Activated B cell treated with CpG ODN at 0.5 μM for 24 hours (primary cell): ENCODE measurements at regions not wholly inside any gene's neighbourhood (a gene's known extent, or its start where the extent isn't known, plus 50 kb on each side); places are given as distances from the start of the nearest gene placed in this dataset.

Experiments
- ATAC-seq: fragments of 200-7000 bp; cut with Tn5 transposase; one replicate; pipeline ENCODE4 v1.10.0; 2021; ENCODE audit warnings: low read depth, mild to moderate bottlenecking, moderate library complexity
- CTCF ChIA-PET: fragments of 350-600 bp; sonication (Branson Sonifier 250); formaldehyde crosslinking; loops from one replicate; lab custom pipeline; 2021; ENCODE audit warnings: antibody characterized with exemption; lab: Charles Lee
- POLR2A ChIA-PET: fragments of 350-600 bp; sonication (Branson Sonifier 250); formaldehyde crosslinking; loops from one replicate; lab custom pipeline; 2021; ENCODE audit warnings: antibody characterized with exemption; lab: Charles Lee
- DNase-seq: peaks from one replicate; pipeline ENCODE4 v3.0.0; 2022
- H3K27ac Mint-ChIP-seq: one replicate; pipeline ENCODE4 v1.8.0; 2020; ENCODE audit warnings: mixed read lengths
- H3K27me3 Mint-ChIP-seq: one replicate; pipeline ENCODE4 v1.8.0; 2021; ENCODE audit warnings: mixed read lengths
- H3K36me3 Mint-ChIP-seq: one replicate; pipeline ENCODE4 v1.8.0; 2021; ENCODE audit warnings: low read depth, mixed read lengths
- H3K4me1 Mint-ChIP-seq: one replicate; pipeline ENCODE4 v1.8.0; 2021; ENCODE audit warnings: mixed read lengths
- H3K4me3 Mint-ChIP-seq: one replicate; pipeline ENCODE4 v1.8.0; 2020; ENCODE audit warnings: mild to moderate bottlenecking, mixed read lengths
- H3K9me3 Mint-ChIP-seq: one replicate; pipeline ENCODE4 v1.8.0; 2020; ENCODE audit warnings: mixed read lengths
- CTCF ChIP-seq: fragments of 200-600 bp; IDR thresholded peaks from one replicate; pipeline ENCODE4 v1.8.0; 2022; ENCODE audit warnings: antibody characterized with exemption, mild to moderate bottlenecking
- intact Hi-C: fragments of 100-400 bp; cut with micrococcal nuclease; formaldehyde crosslinking; loops from one replicate; pipeline ENCODE4 v1.15.1; 2024

- DNase-seq (no peak), ATAC-seq (no peak)
- Mint-ChIP-seq H3K27ac (no peak overlapping the region), H3K4me3 (no peak overlapping the region), H3K9me3 (peaks cover 6% of the 10 kb centered on the region), H3K36me3 (no peaks in the 10 kb centered on the region), H3K4me1 (no peaks in the 10 kb centered on the region), H3K27me3 (no peaks in the 10 kb centered on the region)
- no peak for TF ChIP-seq CTCF
- POLR2A ChIA-PET, result no interaction called here
- intact Hi-C loops, result no loop called here
- CTCF ChIA-PET, result no interaction called here
Measured at GRCh38 chr15:37377428-37377827, 277.1 kb upstream of the MEIS2 start.

- Mint-ChIP-seq H3K27ac (no peak overlapping the region), H3K27me3 (no peaks in the 10 kb centered on the region), H3K9me3 (peaks cover 8% of the 10 kb centered on the region), H3K4me3 (no peak overlapping the region), H3K36me3 (no peaks in the 10 kb centered on the region), H3K4me1 (no peaks in the 10 kb centered on the region)
- intact Hi-C loops, result no loop called here
- POLR2A ChIA-PET, result no interaction called here
- DNase-seq (no peak), ATAC-seq (no peak)
- CTCF ChIA-PET, result no interaction called here
- TF ChIP-seq CTCF, result no peak
Measured at GRCh38 chr15:37394402-37395099, 294.2 kb upstream of the MEIS2 start.

- Mint-ChIP-seq H3K4me3 (no peak overlapping the region), H3K4me1 (no peaks in the 10 kb centered on the region), H3K27me3 (no peaks in the 10 kb centered on the region), H3K9me3 (peaks cover 5% of the 10 kb centered on the region), H3K36me3 (no peaks in the 10 kb centered on the region), H3K27ac (no peak overlapping the region)
- ChIA-PET CTCF (interaction anchor here (0.6 kb wide), 1 partner anchor 345 kb away, joined by 4 read pairs; no protein-coding TSS in a partner anchor), POLR2A (no interaction called here)
- intact Hi-C loops, result no loop called here
- DNase-seq (no peak), ATAC-seq (no peak)
- TF ChIP-seq CTCF, result no peak
Measured at GRCh38 chr15:37395100-37395468, 294.7 kb upstream of the MEIS2 start.

- Mint-ChIP-seq H3K36me3 (no peaks in the 10 kb centered on the region), H3K4me1 (no peaks in the 10 kb centered on the region), H3K4me3 (no peak overlapping the region), H3K27ac (no peak overlapping the region), H3K27me3 (no peaks in the 10 kb centered on the region), H3K9me3 (peaks cover 2% of the 10 kb centered on the region)
- DNase-seq (no peak), ATAC-seq (no peak)
- CTCF ChIA-PET, result no interaction called here
- intact Hi-C loops, result no loop called here
- POLR2A ChIA-PET, result no interaction called here
- no peak for TF ChIP-seq CTCF
Measured at GRCh38 chr15:37397266-37398022, 297.1 kb upstream of the MEIS2 start.

GRCh38 chr15:37416103-37416502 is 315.8 kb upstream of the MEIS2 start:
- CTCF ChIA-PET, result no interaction called here
- H3K4me3 Mint-ChIP-seq, result no peak overlapping the region
- peaks cover 9% of the 10 kb centered on the region for H3K9me3 Mint-ChIP-seq
- H3K27me3 Mint-ChIP-seq, result no peaks in the 10 kb centered on the region
- ATAC-seq, result no peak
- H3K4me1 Mint-ChIP-seq, result no peaks in the 10 kb centered on the region
- no peaks in the 10 kb centered on the region for H3K36me3 Mint-ChIP-seq
- intact Hi-C loops, result no loop called here
- no peak overlapping the region for H3K27ac Mint-ChIP-seq
- POLR2A ChIA-PET, result no interaction called here
- DNase-seq, result no peak
- no peak for TF ChIP-seq CTCF
